H1 (cell line): ENCODE measurements at regions not wholly inside any gene's neighbourhood (a gene's known extent, or its start where the extent isn't known, plus 50 kb on each side); places are given as distances from the start of the nearest gene placed in this dataset.

Experiments
- CTCF ChIA-PET: fragments of 300-600 bp; sonication (Branson Sonifier 250); formaldehyde crosslinking; loops from one replicate; lab custom pipeline; 2021; ENCODE audit not compliant: partially characterized antibody; lab: Charles Lee
- POLR2A ChIA-PET: fragments of 300-600 bp; sonication (Branson Sonifier 250); formaldehyde crosslinking; loops from one replicate; lab custom pipeline; 2021; ENCODE audit warnings: inconsistent platforms; ENCODE audit not compliant: partially characterized antibody; lab: Charles Lee
- DNase-seq, 2 experiments: peaks; one replicate each; pipeline versions ENCODE4 v3.0.0 to v3.0.0-alpha.2; 2010 to 2022; ENCODE audit warnings: low spot score in 2 of 2, low read depth in 1 of 2, mixed read lengths in 1 of 2
- FAIRE-seq: peaks from 2 replicates; lab custom pipeline; 2011; peaks lifted over from hg19 to GRCh38; lab: Jason Lieb, UNC
- H2AFZ ChIP-seq: 2 replicates; pipeline ENCODE4 v1.8.1; 2012; ENCODE audit warnings: low read length, inconsistent platforms
- H2AK5ac ChIP-seq: 2 replicates; pipeline ENCODE4 v1.6.1; 2013; ENCODE audit warnings: low read depth, low read length
- H2BK120ac ChIP-seq: replicated peaks from 2 replicates; pipeline ENCODE3; 2013; ENCODE audit warnings: low read depth, low read length, inconsistent platforms
- H2BK12ac ChIP-seq: 2 replicates; pipeline ENCODE4 v1.6.1; 2013; ENCODE audit warnings: low read depth, low read length
- H2BK15ac ChIP-seq: 2 replicates; pipeline ENCODE4 v1.6.1; 2013; ENCODE audit warnings: low read length
- H2BK20ac ChIP-seq: 2 replicates; pipeline ENCODE4 v1.6.1; 2013; ENCODE audit warnings: low read length
- H2BK5ac ChIP-seq: 2 replicates; pipeline ENCODE4 v1.6.1; 2013; ENCODE audit warnings: low read depth, low read length
- H3K14ac ChIP-seq: 2 replicates; pipeline ENCODE4 v1.6.1; 2013; ENCODE audit warnings: inconsistent platforms; ENCODE audit not compliant: insufficient read length
- H3K18ac ChIP-seq: 2 replicates; pipeline ENCODE4 v1.6.1; 2013; ENCODE audit warnings: low read length; ENCODE audit errors: extremely low read depth
- H3K23ac ChIP-seq: 2 replicates; pipeline ENCODE4 v1.6.1; 2013; ENCODE audit warnings: inconsistent platforms; ENCODE audit not compliant: insufficient read length
- H3K23me2 ChIP-seq: 2 replicates; pipeline ENCODE4 v1.6.1; 2013; ENCODE audit warnings: low read depth, low read length
- H3K27ac ChIP-seq: 2 replicates; pipeline ENCODE4 v1.6.1; 2011; ENCODE audit warnings: low read depth, low read length, inconsistent platforms
- H3K27me3 ChIP-seq, 4 experiments: replicated peaks in 1 of 4; 1 replicate in 1 of 4; 2 replicates in 3 of 4; pipeline versions ENCODE4 v1.6.1 to v1.8.1; 2011 to 2013; ENCODE audit warnings: low read length in 3 of 4, mild to moderate bottlenecking in 3 of 4, inconsistent platforms in 2 of 4, mixed read lengths in 2 of 4, moderate library complexity in 1 of 4; ENCODE audit not compliant: control insufficient read depth in 3 of 4, insufficient read depth in 3 of 4; ENCODE audit errors: extremely low read depth in 1 of 4
- H3K36me3 ChIP-seq, 4 experiments: 2 replicates each; pipeline versions ENCODE4 v1.6.1 to v1.8.1; 2011 to 2013; ENCODE audit warnings: mild to moderate bottlenecking in 4 of 4, low read length in 3 of 4, moderate library complexity in 2 of 4, control low read depth in 1 of 4, inconsistent platforms in 1 of 4; ENCODE audit not compliant: insufficient read depth in 4 of 4, control insufficient read depth in 2 of 4
- H3K4ac ChIP-seq: replicated peaks from 2 replicates; pipeline ENCODE3; 2013; ENCODE audit warnings: low read length, low read depth, mixed read lengths, inconsistent platforms; ENCODE audit not compliant: insufficient read length
- H3K4me1 ChIP-seq, 4 experiments: replicated peaks in 1 of 4; 1 replicate in 1 of 4; 2 replicates in 3 of 4; pipeline versions ENCODE4 v1.6.1 to v1.8.1; 2011 to 2013; ENCODE audit warnings: low read length in 3 of 4, inconsistent platforms in 2 of 4, mixed read lengths in 1 of 4; ENCODE audit not compliant: insufficient read depth in 4 of 4, control insufficient read depth in 3 of 4
- H3K4me2 ChIP-seq, 2 experiments: 2 replicates each; pipeline versions ENCODE4 v1.6.1 to v1.8.1; 2011 to 2013; ENCODE audit warnings: low read depth in 2 of 2, low read length in 2 of 2, control low read depth in 1 of 2, inconsistent platforms in 1 of 2, mild to moderate bottlenecking in 1 of 2; ENCODE audit not compliant: insufficient read depth in 1 of 2
- H3K4me3 ChIP-seq, 4 experiments: fragments of 200-600, 300-600 bp in 1 of 4; sonication (generic), shearing (Covaris generic), sonication (Bioruptor Twin) in 1 of 4; 2 replicates each; pipeline versions ENCODE4 v1.5.1 to v1.8.1; 2011 to 2016; ENCODE audit warnings: low read length in 4 of 4, low read depth in 3 of 4, control low read depth in 2 of 4, inconsistent platforms in 2 of 4, mild to moderate bottlenecking in 2 of 4, mixed read lengths in 1 of 4, moderate library complexity in 1 of 4; ENCODE audit not compliant: insufficient read depth in 2 of 4; ENCODE audit errors: extremely low read depth in 1 of 4
- H3K56ac ChIP-seq: replicated peaks from 2 replicates; pipeline ENCODE3; 2013; ENCODE audit warnings: low read depth, mild to moderate bottlenecking, mixed read lengths, low read length, inconsistent platforms; ENCODE audit not compliant: insufficient read length
- H3K79me1 ChIP-seq: 2 replicates; pipeline ENCODE4 v1.6.1; 2013; ENCODE audit warnings: low read depth, low read length, control low read depth
- H3K79me2 ChIP-seq, 2 experiments: 2 replicates each; pipeline versions ENCODE4 v1.6.1 to v1.8.1; 2012 to 2013; ENCODE audit warnings: low read length in 2 of 2, mild to moderate bottlenecking in 2 of 2, inconsistent platforms in 1 of 2; ENCODE audit not compliant: insufficient read depth in 2 of 2, control insufficient read depth in 1 of 2
- H3K9ac ChIP-seq, 4 experiments: replicated peaks in 1 of 4; 1 replicate in 1 of 4; 2 replicates in 3 of 4; pipeline versions ENCODE4 v1.6.1 to v1.8.1; 2011 to 2013; ENCODE audit warnings: low read depth in 3 of 4, low read length in 3 of 4, control low read depth in 2 of 4, mild to moderate bottlenecking in 2 of 4, moderate library complexity in 2 of 4, inconsistent platforms in 1 of 4; ENCODE audit errors: extremely low read depth in 1 of 4
- H3K9me3 ChIP-seq, 2 experiments: 2 replicates each; pipeline versions ENCODE4 v1.6.1 to v1.8.1; 2012 to 2013; ENCODE audit warnings: mild to moderate bottlenecking in 2 of 2, moderate library complexity in 2 of 2, control low read depth in 1 of 2, inconsistent platforms in 1 of 2, low read depth in 1 of 2, low read length in 1 of 2, mixed read lengths in 1 of 2; ENCODE audit not compliant: insufficient read depth in 2 of 2
- H4K20me1 ChIP-seq, 2 experiments: replicated peaks in 1 of 2; 2 replicates each; pipeline versions ENCODE3 to v1.8.1; 2011 to 2013; ENCODE audit warnings: inconsistent platforms in 2 of 2, low read length in 2 of 2, mild to moderate bottlenecking in 1 of 2; ENCODE audit not compliant: insufficient read depth in 2 of 2, control insufficient read depth in 1 of 2
- H4K5ac ChIP-seq: 2 replicates; pipeline ENCODE4 v1.6.1; 2013; ENCODE audit warnings: low read length, low read depth, mixed read lengths, inconsistent platforms; ENCODE audit not compliant: insufficient read length
- H4K8ac ChIP-seq: 2 replicates; pipeline ENCODE4 v1.8.0; 2013; ENCODE audit warnings: mild to moderate bottlenecking, moderate library complexity, low read length, inconsistent platforms; ENCODE audit not compliant: insufficient read depth; ENCODE audit errors: extremely low read depth
- H4K91ac ChIP-seq: replicated peaks from 2 replicates; pipeline ENCODE3; 2013; ENCODE audit warnings: low read length, mixed read lengths, inconsistent platforms; ENCODE audit not compliant: insufficient read length
- CREB1 ChIP-seq: IDR thresholded peaks from 2 replicates; pipeline ENCODE4 v1.6.1; 2012; ENCODE audit warnings: inconsistent platforms
- CTBP2 ChIP-seq: IDR thresholded peaks from 2 replicates; pipeline ENCODE4 v1.7.0; 2011; ENCODE audit warnings: borderline replicate concordance, mild to moderate bottlenecking, moderate library complexity, mixed read lengths, low read length; ENCODE audit not compliant: insufficient read depth, insufficient read length
- EGR1 ChIP-seq: IDR thresholded peaks from 2 replicates; pipeline ENCODE4 v1.6.1; 2011; ENCODE audit warnings: low read depth, low read length, borderline replicate concordance
- TBP ChIP-seq: IDR thresholded peaks from 2 replicates; pipeline ENCODE4 v1.6.1; 2011; ENCODE audit warnings: low read depth, low read length, improper control_type of control experiment
- WGBS, 2 experiments: shearing (Covaris generic) in 1 of 2; methylation state at CpG; one replicate each; pipeline versions ENCODE4 v1.1.6 to v1.1.7; 2013 to 2015; ENCODE audit warnings: low lambda C conversion rate in 2 of 2, mixed read lengths in 2 of 2, inconsistent platforms in 1 of 2, low coverage in 1 of 2, missing lambda C conversion rate in 1 of 2; ENCODE audit not compliant: insufficient replicate concordance in 2 of 2, insufficient coverage in 1 of 2, insufficient read length in 1 of 2; ENCODE audit errors: extremely low coverage in 1 of 2, missing lambda C conversion rate in 1 of 2; 5-methylcytosine and 5-hydroxymethylcytosine counted together
- TF ChIP-seq, protein P1 (sequence below): IDR thresholded peaks from 2 replicates; pipeline ENCODE4 v1.6.1; 2011; ENCODE audit warnings: low read length, improper control_type of control experiment

DNA sequence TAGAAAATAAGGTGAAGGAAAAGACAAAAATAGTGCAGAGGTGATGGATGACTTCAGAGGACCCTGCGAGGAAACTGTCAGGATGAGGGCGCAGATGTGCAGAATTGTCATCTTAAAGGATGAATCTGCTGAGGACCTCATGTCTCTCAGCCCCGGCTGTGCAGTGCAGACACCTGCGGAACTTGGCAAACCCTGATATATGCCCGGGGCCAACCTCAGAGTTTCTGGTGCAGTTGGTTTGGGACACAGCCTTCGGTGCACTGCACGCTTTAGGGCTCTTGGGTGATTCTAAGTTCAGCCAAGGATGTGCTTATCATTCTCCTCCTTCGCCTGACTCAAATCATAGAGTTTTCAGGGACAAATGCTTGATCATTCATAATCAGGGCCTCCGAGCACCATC lies 310.1 kb downstream of the TCERG1L start:
- Histone ChIP-seq H2BK15ac (no peak overlapping the region), H3K4me1 (peaks cover 6 to 21% (median 15%) of the 10 kb centered on the region in 4 experiments), H3K27ac (no peak overlapping the region), H3K9me3 (no peaks in the 10 kb centered on the region), H3K18ac (peak overlapping the region; percentile 96), H2BK120ac (peak overlapping the region; percentile 51), H3K79me1 (no peaks in the 10 kb centered on the region), H3K4me3 (no peak overlapping the region), H3K4me2 (peak overlapping the region in 1 of 2 experiments; percentile 3; a peak in 1 of 4 replicates), H2AK5ac (peak overlapping the region; percentile 91; the same call in 1 of the 2 replicates), H3K9ac (no peak overlapping the region), H2BK5ac (peak overlapping the region; percentile 97; the same call in 1 of the 2 replicates), H4K8ac (no peak overlapping the region), H4K5ac (no peak overlapping the region), H3K4ac (no peak overlapping the region), H3K56ac (no peak overlapping the region), H2BK20ac (peak overlapping the region; percentile 74), H3K14ac (no peak overlapping the region), H3K23ac (no peak overlapping the region), H3K36me3 (no peaks in the 10 kb centered on the region), H4K20me1 (no peaks in the 10 kb centered on the region), H2AFZ (no peak overlapping the region), H3K27me3 (0 out of 7 replicates have a peak, but pooled peaks cover 0 to 2% (median 0%) of the 10 kb centered on the region in 4 experiments), H4K91ac (peak overlapping the region; percentile 89), H3K23me2 (no peaks in the 10 kb centered on the region), H2BK12ac (peak overlapping the region; percentile 78; the same call in 1 of the 2 replicates), H3K79me2 (no peaks in the 10 kb centered on the region)
- ChIA-PET POLR2A (interaction anchor here (0.6 to 1.1 kb wide), 2 partner anchors 26 to 67 kb away, joined by 3 read pairs; no protein-coding TSS in a partner anchor), CTCF (interaction anchor here (0.8 to 0.9 kb wide), 2 partner anchors 18 to 83 kb away, joined by 3 to 5 read pairs; no protein-coding TSS in a partner anchor)
- FAIRE-seq (no peak), DNase-seq (no peak)
- TF ChIP-seq CTBP2 (no peak), TBP (no peak), CREB1 (no peak), EGR1 (no peak)
- TF ChIP-seq, protein P1, sequence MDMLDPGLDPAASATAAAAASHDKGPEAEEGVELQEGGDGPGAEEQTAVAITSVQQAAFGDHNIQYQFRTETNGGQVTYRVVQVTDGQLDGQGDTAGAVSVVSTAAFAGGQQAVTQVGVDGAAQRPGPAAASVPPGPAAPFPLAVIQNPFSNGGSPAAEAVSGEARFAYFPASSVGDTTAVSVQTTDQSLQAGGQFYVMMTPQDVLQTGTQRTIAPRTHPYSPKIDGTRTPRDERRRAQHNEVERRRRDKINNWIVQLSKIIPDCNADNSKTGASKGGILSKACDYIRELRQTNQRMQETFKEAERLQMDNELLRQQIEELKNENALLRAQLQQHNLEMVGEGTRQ, result no peak
- WGBS, 2 experiments, result 93% methylated on average over 9 of the region's 9 CpGs; no CpG with 5 or more reads in 1 of the 2 experiments
